HEK293 (cell line): ENCODE measurements at regions not wholly inside any gene's neighbourhood (a gene's known extent, or its start where the extent isn't known, plus 50 kb on each side); places are given as distances from the start of the nearest gene placed in this dataset.

Source experiments
- CTCF ChIA-PET: fragments of 350-600 bp; formaldehyde crosslinking; extraction: SDS; loops from one replicate; lab custom pipeline; 2021; ENCODE audit warnings: antibody characterized with exemption; lab: Yijun Ruan, JAX
- POLR2A ChIA-PET: fragments of 300-600 bp; formaldehyde crosslinking; extraction: SDS; loops from one replicate; lab custom pipeline; 2020; ENCODE audit warnings: antibody characterized with exemption, inconsistent platforms; lab: Yijun Ruan, JAX
- H3K27ac ChIP-seq: fragments of 200-500 bp; sonication (Bioruptor generic); 2 replicates; pipeline ENCODE4 v1.5.1; 2014; ENCODE audit warnings: low read depth, low read length, control low read depth, inconsistent platforms; ENCODE audit errors: extremely low read depth
- H3K36me3 ChIP-seq, 2 experiments: fragments of 200-500 bp in 1 of 2; sonication (Bioruptor generic) in 1 of 2; 1 replicate in 1 of 2; 2 replicates in 1 of 2; pipeline ENCODE4 v1.5.1; 2014 to 2017; ENCODE audit warnings: inconsistent platforms in 2 of 2, low read length in 2 of 2; ENCODE audit not compliant: control insufficient read depth in 2 of 2, insufficient read depth in 1 of 2
- H3K4me1 ChIP-seq: fragments of 200-500 bp; sonication (Bioruptor generic); 2 replicates; pipeline ENCODE4 v1.5.1; 2014; ENCODE audit warnings: mild to moderate bottlenecking, low read length, inconsistent platforms; ENCODE audit not compliant: control insufficient read depth, insufficient read depth
- H3K4me3 ChIP-seq: 2 replicates; pipeline ENCODE4 v1.5.1; 2011; ENCODE audit warnings: low read depth, mild to moderate bottlenecking, control low read depth, low read length, moderate library complexity
- H3K9me3 ChIP-seq: fragments of 200-500 bp; sonication (Bioruptor generic); 2 replicates; pipeline ENCODE4 v1.5.1; 2014; ENCODE audit warnings: low read depth, low read length, inconsistent platforms; ENCODE audit not compliant: control insufficient read depth, insufficient read depth
- KLF7 ChIP-seq: fragments of 450-650 bp; formaldehyde crosslinking; IDR thresholded peaks from 2 replicates; pipeline ENCODE4 v1.5.1; 2016; ENCODE audit warnings: missing biosample characterization, missing genetic modification characterization, borderline replicate concordance
- PATZ1 ChIP-seq: fragments of 450-650 bp; formaldehyde crosslinking; IDR thresholded peaks from 2 replicates; pipeline ENCODE4 v1.5.1; 2016; ENCODE audit warnings: missing biosample characterization, missing genetic modification characterization
- PBX3 ChIP-seq: sonication (generic); formaldehyde crosslinking; IDR thresholded peaks from 2 replicates; pipeline ENCODE4 v1.8.1; 2022; ENCODE audit warnings: mild to moderate bottlenecking, moderate library complexity, missing genetic modification reagents
- SALL2 ChIP-seq: fragments of 450-650 bp; formaldehyde crosslinking; IDR thresholded peaks from 2 replicates; pipeline ENCODE4 v1.5.0; 2017; ENCODE audit warnings: missing biosample characterization, mild to moderate bottlenecking, missing genetic modification characterization, borderline replicate concordance
- TCF7L2 ChIP-seq: IDR thresholded peaks from 2 replicates; pipeline ENCODE4 v1.6.1; 2011; ENCODE audit warnings: low read depth, mild to moderate bottlenecking, inconsistent platforms, low read length, moderate library complexity, borderline replicate concordance
- ZBTB20 ChIP-seq: fragments of 450-650 bp; formaldehyde crosslinking; IDR thresholded peaks from 2 replicates; pipeline ENCODE4 v1.5.1; 2016; ENCODE audit warnings: missing biosample characterization, missing genetic modification characterization
- ZBTB49 ChIP-seq: fragments of 450-650 bp; formaldehyde crosslinking; IDR thresholded peaks from 2 replicates; pipeline ENCODE4 v1.5.1; 2016; ENCODE audit warnings: missing biosample characterization, missing genetic modification characterization, low read depth
- ZEB2 ChIP-seq: fragments of 450-650 bp; formaldehyde crosslinking; IDR thresholded peaks from 2 replicates; pipeline ENCODE4 v1.5.1; 2016; ENCODE audit warnings: missing biosample characterization, missing genetic modification characterization
- ZFHX2 ChIP-seq: fragments of 450-650 bp; formaldehyde crosslinking; conservative IDR thresholded peaks from 2 replicates; pipeline ENCODE4 v1.5.1; 2016; ENCODE audit warnings: missing biosample characterization, missing genetic modification characterization
- ZFP3 ChIP-seq: fragments of 450-650 bp; formaldehyde crosslinking; IDR thresholded peaks from 2 replicates; pipeline ENCODE4 v1.5.1; 2016; ENCODE audit warnings: low read depth, missing biosample characterization, missing genetic modification characterization
- ZFP69B ChIP-seq: fragments of 450-650 bp; formaldehyde crosslinking; IDR thresholded peaks from 2 replicates; pipeline ENCODE4 v1.5.1; 2016; ENCODE audit warnings: missing biosample characterization, missing genetic modification characterization
- ZNF202 ChIP-seq: fragments of 450-650 bp; formaldehyde crosslinking; IDR thresholded peaks from 2 replicates; pipeline ENCODE4 v1.5.1; 2016; ENCODE audit warnings: missing biosample characterization, missing genetic modification characterization, borderline replicate concordance
- ZNF211 ChIP-seq: fragments of 450-650 bp; formaldehyde crosslinking; IDR thresholded peaks from 2 replicates; pipeline ENCODE4 v1.5.1; 2016; ENCODE audit warnings: low read depth, missing biosample characterization, missing genetic modification characterization
- ZNF248 ChIP-seq: fragments of 450-650 bp; formaldehyde crosslinking; IDR thresholded peaks from 2 replicates; pipeline ENCODE4 v1.5.1; 2017; ENCODE audit warnings: missing biosample characterization, missing genetic modification characterization
- ZNF362 ChIP-seq: fragments of 450-650 bp; formaldehyde crosslinking; IDR thresholded peaks from 2 replicates; pipeline ENCODE4 v1.5.1; 2016; ENCODE audit warnings: missing biosample characterization, missing genetic modification characterization
- ZNF530 ChIP-seq: fragments of 450-650 bp; formaldehyde crosslinking; IDR thresholded peaks from 2 replicates; pipeline ENCODE4 v1.5.1; 2016; ENCODE audit warnings: low read depth, missing biosample characterization, missing genetic modification characterization
- ZNF600 ChIP-seq: fragments of 450-650 bp; formaldehyde crosslinking; IDR thresholded peaks from 2 replicates; pipeline ENCODE4 v1.5.1; 2016; ENCODE audit warnings: missing biosample characterization, missing genetic modification characterization
- ZNF610 ChIP-seq: fragments of 450-650 bp; formaldehyde crosslinking; IDR thresholded peaks from 2 replicates; pipeline ENCODE4 v1.5.1; 2016; ENCODE audit warnings: missing biosample characterization, missing genetic modification characterization, borderline replicate concordance

- peak; percentile 8; the same call in 1 of the 2 replicates for TF ChIP-seq ZNF202
- no peak for TF ChIP-seq ZFP3 (tag by site-specific recombination)
- TF ChIP-seq, all 188 proteins: peak for 1
- POLR2A ChIA-PET: no interaction called here
Observed at GRCh38 chr1:242774256-242774655, 249.8 kb upstream of the PLD5 start.

GRCh38 chr1:242770366-242770765 is 245.9 kb upstream of the PLD5 start:
- H3K9me3 ChIP-seq: no peaks in the 10 kb centered on the region
- POLR2A ChIA-PET: no interaction called here
- no peak for TF ChIP-seq SALL2 (tag by site-specific recombination)
- no peak for TF ChIP-seq PATZ1 (tag by site-specific recombination)
- no peak for TF ChIP-seq ZBTB20 (tag by site-specific recombination)
- no peak for TF ChIP-seq ZNF600
- no peak for TF ChIP-seq ZEB2 (tag by site-specific recombination)
- TF ChIP-seq, all 188 proteins: peak for 0
- no peaks in the 10 kb centered on the region for H3K36me3 ChIP-seq
- no peaks in the 10 kb centered on the region for H3K4me1 ChIP-seq
- CTCF ChIA-PET: interaction anchor here (0.6 to 1.4 kb wide), 2 partner anchors 8 to 617 kb away, joined by 3 to 4 read pairs; no protein-coding TSS in a partner anchor
- no peak overlapping the region for H3K4me3 ChIP-seq
- no peak overlapping the region for H3K27ac ChIP-seq

More at GRCh38 chr1:242774256-242774655, 249.8 kb upstream of the PLD5 start:
- H3K9me3 ChIP-seq: no peaks in the 10 kb centered on the region
- H3K27ac ChIP-seq: no peak overlapping the region
- H3K4me1 ChIP-seq: no peaks in the 10 kb centered on the region
- H3K36me3 ChIP-seq: no peaks in the 10 kb centered on the region
- CTCF ChIA-PET: interaction anchor here (0.5 kb wide), 1 partner anchor 13 kb away, joined by 4 read pairs; no protein-coding TSS in a partner anchor
- H3K4me3 ChIP-seq: no peak overlapping the region

- Histone ChIP-seq H3K4me3 (no peak overlapping the region), H3K9me3 (no peaks in the 10 kb centered on the region), H3K36me3 (no peaks in the 10 kb centered on the region), H3K4me1 (no peaks in the 10 kb centered on the region), H3K27ac (no peak overlapping the region)
- no peak for TF ChIP-seq KLF7 (tag by site-specific recombination)
- POLR2A ChIA-PET: no interaction called here
- CTCF ChIA-PET: no interaction called here
Observed at GRCh38 chr1:242764161-242764560, 239.7 kb upstream of the PLD5 start.

- no peaks in the 10 kb centered on the region for H3K9me3 ChIP-seq
- ChIA-PET CTCF (interaction anchor here (0.7 kb wide), 2 partner anchors 12 to 186 kb away, joined by 3 to 4 read pairs; no protein-coding TSS in a partner anchor), POLR2A (no interaction called here)
- TF ChIP-seq ZNF610 (tag by site-specific recombination) (no peak), ZFHX2 (tag by site-specific recombination) (no peak), ZNF248 (no peak), ZFP3 (tag by site-specific recombination) (no peak), ZBTB49 (tag by site-specific recombination) (no peak), PBX3 (CRISPR knock-in tag) (no peak), ZNF211 (tag by site-specific recombination) (no peak), ZNF530 (tag by site-specific recombination) (no peak), TCF7L2 (no peak), ZNF362 (tag by site-specific recombination) (no peak), ZFP69B (tag by site-specific recombination) (no peak)
- no peaks in the 10 kb centered on the region for H3K36me3 ChIP-seq
- no peak overlapping the region for H3K27ac ChIP-seq
- no peak overlapping the region for H3K4me3 ChIP-seq
- H3K4me1 ChIP-seq: no peaks in the 10 kb centered on the region
Observed at GRCh38 chr1:242761556-242761955, 237.1 kb upstream of the PLD5 start.
